Stimulated activated CD4-positive, alpha-beta T cell treated with anti-CD3 and anti-CD28 coated beads, TNF-alpha, amount 100 ng/mL, for 4 hours (primary cell): ENCODE measurements at regions not wholly inside any gene's neighbourhood (a gene's known extent, or its start where the extent isn't known, plus 50 kb on each side); places are given as distances from the start of the nearest gene placed in this dataset.

Experiments
- DNase-seq, 3 experiments: peaks; one replicate each; pipeline ENCODE4 v3.0.0-alpha.2; 2020; ENCODE audit warnings: low read depth in 3 of 3

GRCh38 chr14:38774162-38774561 is 328.9 kb downstream of the SEC23A start:
- DNase-seq = no peak

GRCh38 chr14:38770251-38770650 is 332.8 kb downstream of the SEC23A start:
- no peak for DNase-seq

DNA sequence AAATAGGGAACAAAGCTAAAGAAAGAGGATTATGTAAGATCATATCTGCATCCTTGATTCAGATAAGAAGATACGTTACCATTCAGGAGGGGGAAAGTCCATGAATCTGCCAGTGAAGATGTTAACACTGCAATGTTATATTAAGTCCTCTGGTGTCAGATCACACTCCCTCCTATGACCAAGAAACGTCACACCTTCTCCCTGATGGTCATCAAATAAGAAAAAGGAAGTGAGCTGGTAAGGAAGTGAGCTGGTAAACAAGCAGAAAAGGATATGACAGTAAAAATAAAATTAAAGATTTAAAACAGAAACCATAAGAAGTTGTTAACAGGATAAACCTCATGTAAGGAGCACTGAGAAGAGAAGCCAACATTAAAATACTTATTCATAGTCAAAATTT is 340.2 kb downstream of the SEC23A start:
- no peak for DNase-seq

DNA sequence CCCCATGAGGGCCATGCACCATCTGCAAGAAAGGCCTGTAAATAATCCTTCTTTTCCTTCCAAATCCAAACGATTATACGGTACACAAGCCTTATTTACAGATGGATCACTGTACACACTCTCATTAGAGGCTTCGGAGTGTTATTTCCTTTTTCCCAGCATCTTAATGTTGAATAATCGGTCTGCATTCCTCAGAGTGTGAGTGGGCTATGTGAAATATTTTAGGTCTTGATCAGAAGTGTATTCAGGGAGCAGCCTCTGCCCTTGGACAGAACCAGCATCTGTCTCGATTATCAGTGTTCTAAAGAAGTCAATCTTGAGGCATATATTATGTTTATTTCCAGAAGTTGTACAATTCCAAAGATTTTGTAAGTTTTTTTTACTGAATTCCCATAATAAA is 340.6 kb downstream of the SEC23A start:
- DNase-seq = no peak

DNA sequence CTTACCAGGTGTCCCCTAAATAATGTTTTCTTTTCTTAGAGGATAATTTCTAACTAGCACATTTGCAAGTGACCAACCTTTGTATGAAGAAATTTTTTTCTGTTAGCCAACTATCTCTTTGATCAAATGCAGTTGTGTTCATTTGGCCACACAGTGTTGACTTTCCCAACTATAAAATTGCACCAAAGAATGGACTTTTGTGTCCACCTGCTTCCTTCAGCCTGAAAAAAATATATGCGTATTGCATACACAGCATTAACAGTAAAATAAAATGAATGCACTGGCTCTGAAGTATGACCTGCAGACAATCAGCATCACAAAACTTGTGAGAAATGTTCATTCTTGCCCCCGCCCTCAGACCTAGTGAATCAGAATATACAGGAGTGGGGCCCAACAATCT is 342.0 kb downstream of the SEC23A start:
- DNase-seq = no peak

GRCh38 chr14:38758661-38759060 is 344.4 kb downstream of the SEC23A start:
- DNase-seq = no peak

- no peak for DNase-seq
These were observed 348.0 kb downstream of the SEC23A start for GRCh38 chr14:38755036-38755435.

GRCh38 chr14:38752750-38753149 is 350.3 kb downstream of the SEC23A start:
- DNase-seq = no peak

- no peak for DNase-seq
These were observed 350.7 kb downstream of the SEC23A start for GRCh38 chr14:38752341-38752740.

DNA sequence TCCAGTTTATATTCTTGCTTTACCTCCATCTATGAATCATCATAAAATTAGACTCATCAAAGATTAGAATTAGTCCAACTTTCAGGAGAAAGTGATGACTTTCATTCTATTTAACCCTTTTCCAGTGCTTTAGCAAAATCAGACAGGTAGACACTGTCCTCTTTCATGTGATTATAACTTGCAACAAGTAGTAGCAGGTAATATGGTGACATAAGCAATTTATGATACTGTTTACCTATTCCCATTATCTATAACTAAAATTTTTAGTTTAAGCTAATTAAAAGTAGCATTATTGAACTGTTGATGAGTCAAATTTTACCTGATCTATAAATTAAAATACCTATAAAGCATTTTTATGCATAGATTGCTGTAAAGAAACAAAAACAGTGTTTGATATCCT is 351.6 kb downstream of the SEC23A start:
- DNase-seq = no peak

- no peak for DNase-seq
These were observed 353.1 kb downstream of the SEC23A start for GRCh38 chr14:38749936-38750335.

GRCh38 chr14:38745861-38746260 is 357.2 kb downstream of the SEC23A start:
- no peak for DNase-seq

DNA sequence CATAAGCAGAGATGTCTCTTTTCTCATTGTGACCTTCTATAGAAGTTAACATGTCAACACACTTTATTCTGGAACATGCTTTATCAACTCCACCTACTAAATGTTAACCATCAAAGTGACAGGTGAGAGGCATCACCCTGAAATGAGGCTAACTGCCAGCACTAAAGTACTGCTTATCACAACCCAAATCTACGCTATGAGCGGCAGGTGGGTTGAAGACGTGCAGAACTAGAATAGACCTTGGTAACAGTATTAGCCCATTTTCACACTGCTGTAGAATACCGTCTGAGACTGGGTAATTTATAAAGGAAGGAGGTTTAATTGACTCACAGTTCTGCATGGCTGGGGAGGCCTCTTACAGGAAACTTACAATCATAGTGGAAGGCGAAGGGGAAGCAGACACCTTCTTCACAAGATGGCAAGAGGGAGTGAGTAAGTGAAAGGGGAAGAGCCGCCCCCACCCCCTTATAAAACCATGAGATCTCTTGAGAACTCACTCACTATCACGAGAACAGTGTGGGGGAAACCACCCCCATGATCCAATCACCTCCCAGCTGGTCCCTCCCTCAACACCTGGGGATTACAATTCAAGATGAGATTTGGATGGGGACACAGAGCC is 359.0 kb downstream of the SEC23A start:
- DNase-seq = no peak

DNA sequence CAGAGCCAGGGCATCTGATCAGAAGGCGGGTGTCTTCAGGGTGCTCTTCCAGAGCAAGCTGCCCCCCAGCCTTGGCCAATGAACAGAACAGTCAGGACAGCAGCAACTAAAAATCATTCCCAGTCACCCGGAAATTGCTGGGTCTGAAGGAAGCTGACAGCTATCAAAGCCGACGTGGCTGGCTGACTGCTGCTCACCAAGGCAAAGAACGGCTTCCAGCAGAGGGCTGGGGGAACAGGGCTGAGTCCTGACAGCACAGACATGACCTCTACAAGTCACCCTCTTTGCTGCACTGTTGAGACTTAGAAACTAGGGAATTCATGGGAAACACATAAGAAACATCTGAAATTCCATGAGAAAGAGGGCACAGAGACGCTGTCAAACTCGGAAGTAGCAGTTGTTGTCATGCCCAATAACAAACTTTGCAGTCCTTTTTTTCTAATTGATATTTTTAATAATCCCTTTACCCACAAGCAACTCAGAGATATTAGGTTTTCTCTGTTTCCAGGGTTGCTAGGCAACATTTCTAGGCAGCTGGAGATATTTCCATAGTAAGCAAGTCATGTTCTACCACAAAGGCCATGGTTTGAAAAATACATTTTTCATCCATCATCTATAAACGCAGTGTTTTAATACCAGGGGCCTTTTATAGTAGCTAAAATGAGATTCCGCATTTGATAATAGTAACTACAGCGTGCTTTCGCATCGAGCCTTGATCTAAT is 365.2 kb downstream of the SEC23A start:
- DNase-seq = no peak

GRCh38 chr14:38735005-38735404 is 368.0 kb downstream of the SEC23A start:
- DNase-seq = no peak

DNA sequence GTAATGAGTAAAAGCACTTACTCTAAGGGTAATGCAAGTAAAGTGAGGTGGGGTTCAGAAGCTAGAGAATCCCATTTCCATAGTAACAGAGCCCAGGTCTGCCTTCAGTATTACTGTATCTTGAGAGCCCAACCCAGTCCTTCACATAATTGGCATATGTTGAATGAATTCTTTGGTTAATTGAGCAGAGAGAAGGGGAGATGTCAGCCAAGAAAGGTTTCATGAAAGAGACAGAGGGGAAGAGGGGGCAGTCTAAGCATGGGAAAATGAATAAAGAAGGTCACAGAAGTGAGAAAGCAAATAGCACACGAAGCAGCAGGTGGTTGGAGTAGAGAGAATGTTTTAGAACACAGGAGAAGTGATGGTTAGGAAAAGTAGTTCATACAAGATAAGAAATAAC is 371.1 kb downstream of the SEC23A start:
- DNase-seq = no peak

DNA sequence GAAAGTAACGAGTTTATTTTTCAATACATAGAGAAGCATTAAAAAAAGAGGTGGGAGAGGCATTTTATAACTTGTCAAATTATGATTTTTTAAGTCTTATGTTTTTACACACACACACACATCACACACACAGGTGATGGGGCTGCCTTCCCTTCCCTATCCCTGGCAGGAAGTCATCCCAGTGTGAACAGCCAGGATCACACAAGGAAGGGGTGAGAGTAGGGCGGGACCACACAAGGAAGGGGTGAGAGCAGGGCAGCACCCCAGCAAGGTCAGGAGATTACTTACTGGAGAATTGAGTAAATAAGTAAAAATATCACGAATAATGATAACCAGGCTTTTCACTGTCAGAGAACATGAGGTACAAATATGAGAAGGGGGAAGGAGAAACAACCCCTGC is 372.6 kb downstream of the SEC23A start:
- no peak for DNase-seq

DNA sequence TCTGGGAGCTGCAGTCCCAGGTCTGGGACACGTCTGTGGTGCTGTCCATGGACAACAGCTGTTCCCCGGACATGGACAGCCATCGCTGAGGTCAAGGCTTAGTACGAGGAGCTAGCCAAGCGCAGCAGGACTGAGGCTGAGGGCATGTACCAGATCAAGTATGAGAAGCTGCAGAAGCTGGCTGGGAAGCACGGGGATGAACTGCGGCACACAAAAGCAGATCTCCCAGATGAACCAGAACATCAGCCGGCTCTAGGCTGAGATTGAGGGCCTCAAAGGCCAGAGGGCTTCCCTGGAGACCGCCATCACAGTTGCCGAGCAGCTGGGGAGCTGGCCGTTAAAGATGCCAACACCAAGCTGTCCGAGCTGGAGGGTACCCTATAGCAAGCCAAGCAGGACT is 375.3 kb downstream of the SEC23A start:
- DNase-seq = no peak

GRCh38 chr14:38724621-38725020 is 378.4 kb downstream of the SEC23A start:
- DNase-seq = no peak

GRCh38 chr14:38723959-38724358 is 379.1 kb downstream of the SEC23A start:
- no peak for DNase-seq

DNA sequence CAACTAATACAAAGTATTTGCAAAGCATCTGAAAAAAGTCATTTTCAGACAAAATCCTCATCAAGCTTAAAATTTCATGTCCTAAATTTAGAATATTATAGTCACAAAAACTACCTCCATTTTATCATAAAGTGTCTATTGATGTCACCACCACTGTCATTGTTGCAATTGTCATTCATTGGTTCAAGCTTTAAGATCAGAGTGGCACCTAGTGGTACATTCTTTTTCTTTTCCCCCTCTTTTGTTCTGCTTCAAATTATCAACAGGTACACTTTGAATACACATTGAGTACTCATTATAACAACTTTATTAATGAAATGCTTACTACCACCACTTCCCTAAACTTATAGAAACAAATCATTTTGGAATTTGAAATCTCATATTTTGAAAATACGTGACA is 379.8 kb downstream of the SEC23A start:
- DNase-seq = no peak

- no peak for DNase-seq
These were observed 381.1 kb downstream of the SEC23A start for GRCh38 chr14:38721822-38722431.

DNA sequence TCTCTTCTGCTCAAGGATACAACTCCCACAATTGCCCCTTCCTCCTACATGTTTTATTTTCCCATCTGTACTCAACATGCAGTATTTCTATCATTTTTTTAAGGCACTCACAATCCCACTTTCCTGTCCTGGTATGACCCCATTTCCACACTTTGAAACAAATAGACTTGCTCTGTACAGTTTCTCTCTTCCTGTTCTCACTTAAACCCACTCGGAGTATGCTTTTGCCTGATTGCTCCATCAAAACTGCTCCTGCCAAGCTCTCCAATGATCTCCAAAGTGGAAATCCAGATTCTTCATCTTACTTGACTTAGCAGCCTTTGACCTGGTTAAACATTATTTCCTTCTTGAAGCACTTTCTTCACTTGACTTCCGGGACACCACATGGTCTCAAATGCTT is 384.5 kb downstream of the SEC23A start:
- DNase-seq = no peak
